GM12864 (cell line): ENCODE measurements at regions not wholly inside any gene's neighbourhood (a gene's known extent, or its start where the extent isn't known, plus 50 kb on each side); places are given as distances from the start of the nearest gene placed in this dataset.

Source experiments
- DNase-seq: peaks from one replicate; pipeline ENCODE4 v3.0.0-alpha.2; 2011; ENCODE audit warnings: low read depth
- H3K4me3 ChIP-seq: 2 replicates; pipeline ENCODE4 v1.5.1; 2011; ENCODE audit warnings: mild to moderate bottlenecking, low read depth, low read length, control low read depth
- TF ChIP-seq, protein P1 (sequence below): IDR thresholded peaks from 2 replicates; pipeline ENCODE4 v1.5.1; 2011; ENCODE audit warnings: low read depth, mild to moderate bottlenecking, moderate library complexity, low read length, control low read depth, inconsistent platforms; ENCODE audit errors: missing control alignments

- no peak for DNase-seq
- TF ChIP-seq, protein P1, sequence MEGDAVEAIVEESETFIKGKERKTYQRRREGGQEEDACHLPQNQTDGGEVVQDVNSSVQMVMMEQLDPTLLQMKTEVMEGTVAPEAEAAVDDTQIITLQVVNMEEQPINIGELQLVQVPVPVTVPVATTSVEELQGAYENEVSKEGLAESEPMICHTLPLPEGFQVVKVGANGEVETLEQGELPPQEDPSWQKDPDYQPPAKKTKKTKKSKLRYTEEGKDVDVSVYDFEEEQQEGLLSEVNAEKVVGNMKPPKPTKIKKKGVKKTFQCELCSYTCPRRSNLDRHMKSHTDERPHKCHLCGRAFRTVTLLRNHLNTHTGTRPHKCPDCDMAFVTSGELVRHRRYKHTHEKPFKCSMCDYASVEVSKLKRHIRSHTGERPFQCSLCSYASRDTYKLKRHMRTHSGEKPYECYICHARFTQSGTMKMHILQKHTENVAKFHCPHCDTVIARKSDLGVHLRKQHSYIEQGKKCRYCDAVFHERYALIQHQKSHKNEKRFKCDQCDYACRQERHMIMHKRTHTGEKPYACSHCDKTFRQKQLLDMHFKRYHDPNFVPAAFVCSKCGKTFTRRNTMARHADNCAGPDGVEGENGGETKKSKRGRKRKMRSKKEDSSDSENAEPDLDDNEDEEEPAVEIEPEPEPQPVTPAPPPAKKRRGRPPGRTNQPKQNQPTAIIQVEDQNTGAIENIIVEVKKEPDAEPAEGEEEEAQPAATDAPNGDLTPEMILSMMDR, result no peak
- no peak overlapping the region for H3K4me3 ChIP-seq
Measured at GRCh38 chrX:82081027-82081426, 879.1 kb downstream of the SH3BGRL start.

DNA sequence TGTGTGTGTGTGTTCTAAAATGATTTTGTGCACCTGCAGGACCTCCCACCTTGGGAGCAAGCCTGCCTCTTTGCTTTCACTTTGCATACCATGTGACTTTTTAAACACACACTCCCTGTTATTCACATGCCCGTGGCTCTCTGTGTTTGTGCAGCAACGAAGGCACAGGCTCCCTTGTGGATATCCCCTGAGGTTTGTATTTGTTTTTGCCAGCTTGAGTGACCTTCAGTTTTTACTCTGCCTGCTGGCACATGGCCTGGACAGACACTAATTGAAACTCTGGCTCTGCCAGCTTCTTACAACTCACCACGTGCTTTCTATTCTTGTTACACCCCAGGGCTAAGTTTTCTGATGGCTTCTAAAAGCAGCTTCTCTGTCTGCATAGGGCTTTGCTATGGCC lies 885.8 kb downstream of the SH3BGRL start:
- TF ChIP-seq, protein P1, result no peak
- no peak for DNase-seq
- no peak overlapping the region for H3K4me3 ChIP-seq

- no peak overlapping the region for H3K4me3 ChIP-seq
- TF ChIP-seq, protein P1, result no peak
- DNase-seq, result no peak
Measured at GRCh38 chrX:82092307-82092706, 890.4 kb downstream of the SH3BGRL start.

GRCh38 chrX:82125103-82125502 lies 923.2 kb downstream of the SH3BGRL start:
- DNase-seq, result no peak
- no peak overlapping the region for H3K4me3 ChIP-seq
- TF ChIP-seq, protein P1, result no peak

DNA sequence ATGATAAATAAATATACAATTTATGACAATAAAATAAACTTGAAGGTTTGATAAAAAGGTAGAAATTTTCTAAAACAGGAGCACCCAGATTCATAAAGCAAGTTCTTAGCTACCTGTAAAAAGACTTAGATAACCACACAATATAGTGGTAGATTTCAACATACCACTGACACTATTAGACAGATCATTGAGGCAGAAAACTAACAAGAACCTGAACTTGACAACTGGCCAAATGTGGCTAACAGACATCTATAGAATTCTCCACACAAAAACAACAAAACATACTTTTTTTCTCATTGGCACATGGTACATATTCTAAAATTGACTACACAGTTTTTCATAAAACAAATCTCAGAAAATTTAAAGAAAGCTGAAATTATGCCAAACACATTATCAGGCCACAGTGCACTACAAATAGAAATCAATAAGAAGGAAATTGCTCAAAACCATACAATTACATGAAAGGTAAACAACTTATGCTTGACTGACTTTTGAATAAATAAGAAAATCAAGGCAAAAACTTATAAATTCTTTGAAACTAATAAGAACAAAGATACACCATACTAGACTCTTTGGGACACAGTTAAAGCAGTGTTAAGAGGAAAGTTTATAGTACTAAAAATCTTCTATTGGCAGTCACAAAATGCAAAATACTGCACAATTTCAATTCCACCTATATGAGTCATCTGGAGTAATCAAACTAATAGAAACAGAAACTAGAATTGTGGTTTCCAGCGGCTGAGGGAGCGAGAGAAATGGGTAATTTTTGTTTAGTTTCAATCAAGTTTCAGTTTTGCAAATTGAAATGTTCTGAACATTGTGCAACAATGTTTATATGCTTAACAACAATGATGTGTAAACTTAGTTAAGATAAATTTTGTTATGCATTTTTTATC lies 925.6 kb downstream of the SH3BGRL start:
- no peak overlapping the region for H3K4me3 ChIP-seq
- DNase-seq, result no peak
- TF ChIP-seq, protein P1, result no peak

DNA sequence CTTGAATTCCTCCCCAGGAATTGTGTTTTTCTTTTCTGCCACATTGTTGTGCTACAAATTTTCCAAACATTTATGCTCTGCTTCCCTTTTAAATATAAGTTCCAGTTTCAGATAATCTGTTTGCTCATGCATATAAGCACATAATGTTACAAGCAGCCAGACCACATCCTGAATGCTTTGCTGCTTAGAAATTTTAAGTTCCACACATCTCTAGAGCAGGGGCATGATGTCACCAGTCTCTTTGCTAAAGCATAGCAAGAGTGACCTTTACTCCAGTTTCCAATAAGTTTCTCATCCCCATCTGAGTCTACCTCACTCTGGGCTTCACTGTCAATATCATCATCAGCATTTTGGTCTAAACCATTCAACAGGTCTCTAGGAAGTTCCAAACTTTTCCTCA lies 932.5 kb downstream of the SH3BGRL start:
- TF ChIP-seq, protein P1, result no peak
- no peak overlapping the region for H3K4me3 ChIP-seq
- DNase-seq, result no peak

DNA sequence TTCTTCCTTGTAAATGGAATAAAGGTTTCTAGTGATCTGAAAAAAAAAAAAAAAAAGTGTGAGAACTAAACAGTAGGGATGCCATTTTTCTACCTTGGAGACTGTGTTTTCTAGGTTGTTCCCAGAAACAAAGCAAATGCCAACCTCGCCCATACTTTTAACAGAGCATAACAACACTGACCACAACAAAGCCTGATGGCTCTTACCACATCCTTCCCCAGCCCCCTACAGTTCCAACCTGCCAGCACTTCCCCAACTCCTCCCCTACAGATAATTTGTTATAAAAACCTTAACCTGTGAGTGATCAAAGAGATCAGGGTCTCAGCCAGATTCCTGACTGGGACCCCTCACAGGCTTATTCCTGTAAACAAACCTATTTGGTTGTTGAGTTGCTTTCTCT lies 940.0 kb downstream of the SH3BGRL start:
- DNase-seq, result no peak
- TF ChIP-seq, protein P1, result no peak
- no peak overlapping the region for H3K4me3 ChIP-seq
